ENCODE measurements at regions not wholly inside any gene's neighbourhood (a gene's known extent, or its start where the extent isn't known, plus 50 kb on each side); places are given as distances from the start of the nearest gene placed in this dataset.

GRCh38 chr15:98164986-98165385 lies 204.5 kb downstream of the ARRDC4 start:
- ATAC-seq (ENCODE audit: low read depth) (no peak), DNase-seq (ENCODE audit: low spot score in 2 of 2) (no peak)
- no peaks in the 10 kb centered on the region for H3K36me3 Mint-ChIP-seq
- H3K4me3 Mint-ChIP-seq, result no peak overlapping the region
- H3K27me3 Mint-ChIP-seq, result peaks cover 3% of the 10 kb centered on the region
- peaks cover 5% of the 10 kb centered on the region for H3K4me1 Mint-ChIP-seq
- no peaks in the 10 kb centered on the region for H3K9me3 Mint-ChIP-seq
- no peak overlapping the region for H3K27ac Mint-ChIP-seq

GRCh38 chr15:98167722-98168268 lies 207.3 kb downstream of the ARRDC4 start:
- Mint-ChIP-seq H3K27ac (no peak overlapping the region), H3K4me3 (no peak overlapping the region), H3K36me3 (no peaks in the 10 kb centered on the region), H3K27me3 (peaks cover 5% of the 10 kb centered on the region), H3K4me1 (peaks cover 2% of the 10 kb centered on the region), H3K9me3 (peaks cover 1% of the 10 kb centered on the region)
- no peak for ATAC-seq (ENCODE audit: low read depth)
- DNase-seq (ENCODE audit: low spot score in 2 of 2), result no peak

GRCh38 chr15:98169551-98169950 lies 209.0 kb downstream of the ARRDC4 start:
- no peak for DNase-seq (ENCODE audit: low spot score in 2 of 2)
- Mint-ChIP-seq H3K36me3 (no peaks in the 10 kb centered on the region), H3K27me3 (peaks cover 5% of the 10 kb centered on the region), H3K4me3 (no peak overlapping the region), H3K4me1 (no peaks in the 10 kb centered on the region), H3K27ac (no peak overlapping the region), H3K9me3 (peaks cover 1% of the 10 kb centered on the region)
- no peak for ATAC-seq (ENCODE audit: low read depth)

- Mint-ChIP-seq H3K4me1 (no peaks in the 10 kb centered on the region), H3K9me3 (peaks cover 1% of the 10 kb centered on the region), H3K27ac (no peak overlapping the region), H3K27me3 (peaks cover 2% of the 10 kb centered on the region), H3K36me3 (no peaks in the 10 kb centered on the region), H3K4me3 (no peak overlapping the region)
- ATAC-seq (ENCODE audit: low read depth), result no peak
- DNase-seq (ENCODE audit: low spot score in 2 of 2), result no peak
Measured at GRCh38 chr15:98174286-98174685, 213.8 kb downstream of the ARRDC4 start.

GRCh38 chr15:98174841-98175240 lies 214.3 kb downstream of the ARRDC4 start:
- Mint-ChIP-seq H3K27ac (no peak overlapping the region), H3K4me1 (no peaks in the 10 kb centered on the region), H3K9me3 (peaks cover 1% of the 10 kb centered on the region), H3K4me3 (no peak overlapping the region), H3K27me3 (peaks cover 2% of the 10 kb centered on the region), H3K36me3 (no peaks in the 10 kb centered on the region)
- ATAC-seq (ENCODE audit: low read depth) (no peak), DNase-seq (ENCODE audit: low spot score in 2 of 2) (no peak)

- no peaks in the 10 kb centered on the region for H3K9me3 Mint-ChIP-seq
- H3K36me3 Mint-ChIP-seq, result no peaks in the 10 kb centered on the region
- H3K27me3 Mint-ChIP-seq, result no peaks in the 10 kb centered on the region
- H3K4me3 Mint-ChIP-seq, result no peak overlapping the region
- no peak for ATAC-seq (ENCODE audit: low read depth)
- H3K27ac Mint-ChIP-seq, result no peak overlapping the region
- no peak for DNase-seq (ENCODE audit: low spot score in 2 of 2)
- H3K4me1 Mint-ChIP-seq, result no peaks in the 10 kb centered on the region
Measured at GRCh38 chr15:98177966-98178592, 217.6 kb downstream of the ARRDC4 start.

GRCh38 chr15:98178861-98179260 lies 218.4 kb downstream of the ARRDC4 start:
- Mint-ChIP-seq H3K27me3 (no peaks in the 10 kb centered on the region), H3K36me3 (no peaks in the 10 kb centered on the region), H3K4me3 (no peak overlapping the region), H3K4me1 (no peaks in the 10 kb centered on the region), H3K27ac (no peak overlapping the region), H3K9me3 (no peaks in the 10 kb centered on the region)
- ATAC-seq (ENCODE audit: low read depth), result no peak
- no peak for DNase-seq (ENCODE audit: low spot score in 2 of 2)

- Mint-ChIP-seq H3K36me3 (no peaks in the 10 kb centered on the region), H3K9me3 (no peaks in the 10 kb centered on the region), H3K27ac (no peak overlapping the region), H3K4me1 (no peaks in the 10 kb centered on the region), H3K27me3 (no peaks in the 10 kb centered on the region), H3K4me3 (no peak overlapping the region)
- ATAC-seq (ENCODE audit: low read depth) (no peak), DNase-seq (ENCODE audit: low spot score in 2 of 2) (no peak)
Measured at GRCh38 chr15:98187549-98187948, 227.0 kb downstream of the ARRDC4 start.

- no peak overlapping the region for H3K4me3 Mint-ChIP-seq
- H3K27me3 Mint-ChIP-seq, result no peaks in the 10 kb centered on the region
- no peaks in the 10 kb centered on the region for H3K9me3 Mint-ChIP-seq
- no peaks in the 10 kb centered on the region for H3K4me1 Mint-ChIP-seq
- H3K27ac Mint-ChIP-seq, result no peak overlapping the region
- DNase-seq (ENCODE audit: low spot score in 2 of 2) (no peak), ATAC-seq (ENCODE audit: low read depth) (no peak)
- no peaks in the 10 kb centered on the region for H3K36me3 Mint-ChIP-seq
Measured at GRCh38 chr15:98190914-98191313, 230.4 kb downstream of the ARRDC4 start.

GRCh38 chr15:98195796-98196195 lies 235.3 kb downstream of the ARRDC4 start:
- H3K27ac Mint-ChIP-seq, result no peak overlapping the region
- no peaks in the 10 kb centered on the region for H3K27me3 Mint-ChIP-seq
- ATAC-seq (ENCODE audit: low read depth), result no peak

GRCh38 chr15:98196371-98196770 lies 235.9 kb downstream of the ARRDC4 start:
- ATAC-seq (ENCODE audit: low read depth) (no peak), DNase-seq (ENCODE audit: low spot score in 2 of 2) (no peak)
- no peak overlapping the region for H3K27ac Mint-ChIP-seq
- H3K36me3 Mint-ChIP-seq, result no peaks in the 10 kb centered on the region
- no peak overlapping the region for H3K4me3 Mint-ChIP-seq
- no peaks in the 10 kb centered on the region for H3K27me3 Mint-ChIP-seq
- peaks cover 1% of the 10 kb centered on the region for H3K9me3 Mint-ChIP-seq
- H3K4me1 Mint-ChIP-seq, result no peaks in the 10 kb centered on the region

More at GRCh38 chr15:98195796-98196195, 235.3 kb downstream of the ARRDC4 start:
- no peak for DNase-seq (ENCODE audit: low spot score in 2 of 2)
- Mint-ChIP-seq H3K9me3 (peaks cover 1% of the 10 kb centered on the region), H3K4me1 (no peaks in the 10 kb centered on the region), H3K36me3 (no peaks in the 10 kb centered on the region), H3K4me3 (no peak overlapping the region)

- no peak for DNase-seq (ENCODE audit: low spot score in 2 of 2)
- Mint-ChIP-seq H3K36me3 (no peaks in the 10 kb centered on the region), H3K27me3 (no peaks in the 10 kb centered on the region), H3K27ac (no peak overlapping the region), H3K4me3 (no peak overlapping the region), H3K4me1 (no peaks in the 10 kb centered on the region), H3K9me3 (no peaks in the 10 kb centered on the region)
- ATAC-seq (ENCODE audit: low read depth), result no peak
Measured at GRCh38 chr15:98202256-98202655, 241.8 kb downstream of the ARRDC4 start.

GRCh38 chr15:98203872-98204660 lies 243.6 kb downstream of the ARRDC4 start:
- no peak overlapping the region for H3K4me3 Mint-ChIP-seq
- H3K36me3 Mint-ChIP-seq, result no peaks in the 10 kb centered on the region
- H3K27ac Mint-ChIP-seq, result no peak overlapping the region
- no peaks in the 10 kb centered on the region for H3K4me1 Mint-ChIP-seq
- DNase-seq (ENCODE audit: low spot score in 2 of 2) (no peak), ATAC-seq (ENCODE audit: low read depth) (no peak)
- H3K9me3 Mint-ChIP-seq, result no peaks in the 10 kb centered on the region
- H3K27me3 Mint-ChIP-seq, result no peaks in the 10 kb centered on the region

GRCh38 chr15:98207928-98208327 lies 247.4 kb downstream of the ARRDC4 start:
- ATAC-seq (ENCODE audit: low read depth) (no peak), DNase-seq (ENCODE audit: low spot score in 2 of 2) (no peak)
- H3K9me3 Mint-ChIP-seq, result no peaks in the 10 kb centered on the region
- no peaks in the 10 kb centered on the region for H3K27me3 Mint-ChIP-seq
- H3K36me3 Mint-ChIP-seq, result no peaks in the 10 kb centered on the region
- H3K27ac Mint-ChIP-seq, result no peak overlapping the region
- H3K4me1 Mint-ChIP-seq, result no peaks in the 10 kb centered on the region
- no peak overlapping the region for H3K4me3 Mint-ChIP-seq

All from memory B cell (primary cell).